ENCODE measurements at regions not wholly inside any gene's neighbourhood (a gene's known extent, or its start where the extent isn't known, plus 50 kb on each side); places are given as distances from the start of the nearest gene placed in this dataset.

DNA sequence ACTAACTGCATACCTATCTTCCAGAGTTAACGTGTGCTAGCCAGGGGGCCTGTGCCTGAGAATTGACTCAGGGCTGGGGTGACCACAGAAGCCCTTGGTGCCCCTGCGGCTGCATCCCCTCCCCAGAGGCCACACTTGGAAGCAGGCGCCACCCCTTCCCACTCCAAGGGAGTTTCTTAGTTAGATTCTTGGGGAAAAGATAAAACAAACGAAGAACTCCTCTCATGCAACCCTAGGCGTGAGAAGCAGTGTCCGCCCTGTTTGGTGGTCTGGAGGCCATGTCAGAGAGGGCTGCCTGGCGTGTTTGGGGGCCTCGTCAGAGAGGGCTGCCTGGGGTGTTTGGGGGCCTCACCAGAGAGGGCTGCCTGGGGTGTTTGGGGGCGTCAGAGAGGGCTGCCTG lies 50.3 kb upstream of the HGFAC start:
- TF ChIP-seq POLR2AphosphoS5 (IDR thresholded peaks at IDR 0.05; ENCODE audit: insufficient read depth, low read depth, low read length) (no peak), MYC (IDR thresholded peaks at IDR 0.05; ENCODE audit: low read depth, low read length) (no peak), JUN (IDR thresholded peaks at IDR 0.05; ENCODE audit: borderline replicate concordance, insufficient read depth, insufficient read length, low read depth) (no peak)
- TF ChIP-seq, protein P1, sequence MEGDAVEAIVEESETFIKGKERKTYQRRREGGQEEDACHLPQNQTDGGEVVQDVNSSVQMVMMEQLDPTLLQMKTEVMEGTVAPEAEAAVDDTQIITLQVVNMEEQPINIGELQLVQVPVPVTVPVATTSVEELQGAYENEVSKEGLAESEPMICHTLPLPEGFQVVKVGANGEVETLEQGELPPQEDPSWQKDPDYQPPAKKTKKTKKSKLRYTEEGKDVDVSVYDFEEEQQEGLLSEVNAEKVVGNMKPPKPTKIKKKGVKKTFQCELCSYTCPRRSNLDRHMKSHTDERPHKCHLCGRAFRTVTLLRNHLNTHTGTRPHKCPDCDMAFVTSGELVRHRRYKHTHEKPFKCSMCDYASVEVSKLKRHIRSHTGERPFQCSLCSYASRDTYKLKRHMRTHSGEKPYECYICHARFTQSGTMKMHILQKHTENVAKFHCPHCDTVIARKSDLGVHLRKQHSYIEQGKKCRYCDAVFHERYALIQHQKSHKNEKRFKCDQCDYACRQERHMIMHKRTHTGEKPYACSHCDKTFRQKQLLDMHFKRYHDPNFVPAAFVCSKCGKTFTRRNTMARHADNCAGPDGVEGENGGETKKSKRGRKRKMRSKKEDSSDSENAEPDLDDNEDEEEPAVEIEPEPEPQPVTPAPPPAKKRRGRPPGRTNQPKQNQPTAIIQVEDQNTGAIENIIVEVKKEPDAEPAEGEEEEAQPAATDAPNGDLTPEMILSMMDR (IDR thresholded peaks at IDR 0.05; ENCODE audit: extremely low read depth in 1 of 2, insufficient read depth in 1 of 2, low read depth in 1 of 2, low read length in 2 of 2): no peak
- TF ChIP-seq, protein P2, sequence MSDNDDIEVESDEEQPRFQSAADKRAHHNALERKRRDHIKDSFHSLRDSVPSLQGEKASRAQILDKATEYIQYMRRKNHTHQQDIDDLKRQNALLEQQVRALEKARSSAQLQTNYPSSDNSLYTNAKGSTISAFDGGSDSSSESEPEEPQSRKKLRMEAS (IDR thresholded peaks at IDR 0.05; ENCODE audit: insufficient read depth, insufficient read length): no peak
- Histone ChIP-seq H3K4me2 (ENCODE audit: insufficient read depth, low read length) (no peak overlapping the region), H3K4me3 (replicated peaks in 1 of 3; ENCODE audit: insufficient read depth in 1 of 3, low read depth in 1 of 3, low read length in 3 of 3) (no peak overlapping the region), H3K79me2 (ENCODE audit: control insufficient read depth, insufficient read depth, low read length) (no peaks in the 10 kb centered on the region), H3K9me1 (replicated peaks; ENCODE audit: control insufficient read depth, extremely low read depth, insufficient read depth, low read length) (no peaks in the 10 kb centered on the region), H4K20me1 (replicated peaks; ENCODE audit: control insufficient read depth, extremely low read depth, insufficient read depth, low read length) (no peaks in the 10 kb centered on the region), H2AFZ (ENCODE audit: low read depth, low read length) (no peak overlapping the region), H3K9ac (replicated peaks; ENCODE audit: extremely low read depth, insufficient read depth, low read length) (no peak overlapping the region), H3K36me3 (ENCODE audit: control insufficient read depth in 2 of 2, extremely low read depth in 1 of 2, insufficient read depth in 2 of 2, low read length in 2 of 2) (no peaks in the 10 kb centered on the region), H3K27ac (ENCODE audit: insufficient read depth, low read depth, low read length) (no peak overlapping the region), H3K27me3 (ENCODE audit: control insufficient read depth in 2 of 2, insufficient read depth in 2 of 2, low read length in 2 of 2) (no peaks in the 10 kb centered on the region), H3K4me1 (ENCODE audit: control insufficient read depth, extremely low read depth, insufficient read depth, low read length) (peaks cover 21% of the 10 kb centered on the region), H3K9me3 (replicated peaks; ENCODE audit: control insufficient read depth, insufficient read depth, low read length) (no peaks in the 10 kb centered on the region)
- FAIRE-seq (no peak), DNase-seq (ENCODE audit: low read depth, low spot score) (no peak)
- ChIA-PET CTCF (interaction anchor here (1.4 to 2.0 kb wide), 2 partner anchors 14 to 46 kb away, joined by 3 to 10 read pairs; no protein-coding TSS in a partner anchor), POLR2A (no interaction called here)
- intact Hi-C loops (cut with micrococcal nuclease) (no loop called here), dilution Hi-C loops (cut with MboI; ENCODE audit: extremely low pct_ligation_motif_present, low sequenced_read_pairs) (no loop called here)
- no TSS peak for BruUV-seq (replicated peaks)
